ENCODE measurements at regions not wholly inside any gene's neighbourhood (a gene's known extent, or its start where the extent isn't known, plus 50 kb on each side); places are given as distances from the start of the nearest gene placed in this dataset.

DNA sequence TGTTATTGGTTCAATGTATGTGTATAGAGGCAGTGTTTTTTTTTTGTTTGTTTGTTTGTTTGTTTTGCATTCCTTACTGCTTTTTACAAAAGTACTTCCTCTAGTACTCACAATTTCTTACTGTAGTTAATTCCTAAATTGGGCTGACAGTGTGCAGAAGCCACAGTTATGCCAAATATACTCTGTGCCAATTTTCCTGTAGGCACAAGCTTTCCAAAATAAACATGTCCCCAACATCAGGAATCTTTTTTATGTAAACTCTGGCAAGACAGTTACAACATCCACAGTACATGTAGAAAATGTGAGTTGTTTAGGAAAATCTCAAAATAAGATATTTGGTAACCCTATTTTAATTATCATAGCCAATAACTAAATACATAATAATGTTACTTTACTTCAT lies 161.6 kb upstream of the TSLP start:
- Histone ChIP-seq H3K27ac (ENCODE audit: low read depth in 2 of 2, low read length in 1 of 2) (no peak overlapping the region), H3K4me1 (ENCODE audit: control insufficient read depth in 2 of 2, insufficient read depth in 2 of 2, low read length in 1 of 2) (peaks cover 0 to 2% of the 10 kb centered on the region in 2 donors), H3K9me3 (ENCODE audit: control insufficient read depth in 2 of 2, insufficient read depth in 1 of 2, low read depth in 1 of 2, low read length in 1 of 2) (no peaks in the 10 kb centered on the region), H3K36me3 (ENCODE audit: control insufficient read depth in 2 of 2, insufficient read depth in 2 of 2, low read length in 1 of 2) (no peaks in the 10 kb centered on the region), H3K4me3 (ENCODE audit: low read depth in 1 of 2, low read length in 2 of 2) (no peak overlapping the region), H3K27me3 (ENCODE audit: control insufficient read depth in 1 of 2, insufficient read depth in 2 of 2, low read length in 2 of 2) (no peaks in the 10 kb centered on the region)

DNA sequence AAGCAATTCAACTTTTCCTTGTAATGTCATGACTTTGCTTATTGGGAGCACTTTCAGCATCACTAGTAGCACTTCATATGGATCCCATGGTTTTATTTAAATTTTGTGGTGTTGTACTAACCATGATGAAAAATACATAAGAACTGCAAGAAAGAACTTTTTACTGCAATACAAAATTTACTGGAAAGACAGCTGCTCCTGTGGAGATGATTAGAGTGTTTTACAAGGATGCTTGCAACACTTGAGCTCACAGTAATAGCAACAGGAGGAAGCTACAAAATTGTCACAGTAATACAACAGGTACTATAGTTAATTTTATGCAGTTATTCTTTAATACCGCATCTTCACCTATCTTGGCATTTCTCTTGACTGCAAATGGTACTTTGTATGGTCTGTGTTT lies 158.3 kb upstream of the TSLP start:
- H3K4me3 ChIP-seq (ENCODE audit: low read depth in 1 of 2, low read length in 2 of 2): no peak overlapping the region
- H3K36me3 ChIP-seq (ENCODE audit: control insufficient read depth in 2 of 2, insufficient read depth in 2 of 2, low read length in 1 of 2): no peaks in the 10 kb centered on the region
- no peak overlapping the region for H3K27ac ChIP-seq (ENCODE audit: low read depth in 2 of 2, low read length in 1 of 2)
- WGBS, 2 donors: 96 to 97% methylated on average over 1 of the region's 1 CpG
- no peaks in the 10 kb centered on the region for H3K9me3 ChIP-seq (ENCODE audit: control insufficient read depth in 2 of 2, insufficient read depth in 1 of 2, low read depth in 1 of 2, low read length in 1 of 2)
- no peaks in the 10 kb centered on the region for H3K27me3 ChIP-seq (ENCODE audit: control insufficient read depth in 1 of 2, insufficient read depth in 2 of 2, low read length in 2 of 2)
- peaks cover 0 to 2% of the 10 kb centered on the region in 2 donors for H3K4me1 ChIP-seq (ENCODE audit: control insufficient read depth in 2 of 2, insufficient read depth in 2 of 2, low read length in 1 of 2)

DNA sequence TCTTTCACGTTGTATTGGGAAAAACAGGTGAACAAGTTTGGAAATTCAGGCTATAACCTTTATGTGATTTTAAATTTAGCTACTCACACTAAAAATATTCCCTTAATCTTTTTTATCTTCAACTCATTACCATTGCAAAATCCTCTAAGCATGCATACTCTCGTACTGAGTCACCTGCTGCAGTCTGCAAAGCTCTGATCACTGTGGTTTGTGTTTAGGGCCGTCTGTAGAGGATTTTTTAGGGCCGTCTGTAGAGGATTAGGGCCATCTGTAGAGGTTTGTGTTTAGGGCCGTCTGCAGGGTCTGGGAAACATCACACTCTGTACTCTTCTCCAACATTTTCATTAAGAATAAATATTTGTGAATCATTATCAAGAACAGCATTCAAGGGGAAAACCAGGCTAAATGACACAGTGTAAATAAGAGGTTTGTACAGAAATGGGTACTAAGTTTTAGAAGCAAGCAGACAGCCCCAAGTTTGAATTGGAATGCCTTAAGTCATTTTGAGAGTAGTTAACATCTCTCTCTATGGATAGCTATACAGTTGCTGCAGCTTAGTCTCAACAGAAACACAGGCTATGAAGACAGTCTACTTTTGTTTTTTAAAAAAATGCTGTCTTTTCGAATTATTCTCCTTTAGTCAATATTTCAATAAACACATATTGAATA lies 155.0 kb upstream of the TSLP start:
- H3K27ac ChIP-seq (ENCODE audit: low read depth in 2 of 2, low read length in 1 of 2): no peak overlapping the region
- no peaks in the 10 kb centered on the region for H3K36me3 ChIP-seq (ENCODE audit: control insufficient read depth in 2 of 2, insufficient read depth in 2 of 2, low read length in 1 of 2)
- H3K27me3 ChIP-seq (ENCODE audit: control insufficient read depth in 1 of 2, insufficient read depth in 2 of 2, low read length in 2 of 2): no peaks in the 10 kb centered on the region
- H3K4me3 ChIP-seq (ENCODE audit: low read depth in 1 of 2, low read length in 2 of 2): no peak overlapping the region
- no peaks in the 10 kb centered on the region for H3K4me1 ChIP-seq (ENCODE audit: control insufficient read depth in 2 of 2, insufficient read depth in 2 of 2, low read length in 1 of 2)
- H3K9me3 ChIP-seq (ENCODE audit: control insufficient read depth in 2 of 2, insufficient read depth in 1 of 2, low read depth in 1 of 2, low read length in 1 of 2): no peaks in the 10 kb centered on the region
- 15 to 26% methylated on average over 6 of the region's 6 CpGs for WGBS, 2 donors

DNA sequence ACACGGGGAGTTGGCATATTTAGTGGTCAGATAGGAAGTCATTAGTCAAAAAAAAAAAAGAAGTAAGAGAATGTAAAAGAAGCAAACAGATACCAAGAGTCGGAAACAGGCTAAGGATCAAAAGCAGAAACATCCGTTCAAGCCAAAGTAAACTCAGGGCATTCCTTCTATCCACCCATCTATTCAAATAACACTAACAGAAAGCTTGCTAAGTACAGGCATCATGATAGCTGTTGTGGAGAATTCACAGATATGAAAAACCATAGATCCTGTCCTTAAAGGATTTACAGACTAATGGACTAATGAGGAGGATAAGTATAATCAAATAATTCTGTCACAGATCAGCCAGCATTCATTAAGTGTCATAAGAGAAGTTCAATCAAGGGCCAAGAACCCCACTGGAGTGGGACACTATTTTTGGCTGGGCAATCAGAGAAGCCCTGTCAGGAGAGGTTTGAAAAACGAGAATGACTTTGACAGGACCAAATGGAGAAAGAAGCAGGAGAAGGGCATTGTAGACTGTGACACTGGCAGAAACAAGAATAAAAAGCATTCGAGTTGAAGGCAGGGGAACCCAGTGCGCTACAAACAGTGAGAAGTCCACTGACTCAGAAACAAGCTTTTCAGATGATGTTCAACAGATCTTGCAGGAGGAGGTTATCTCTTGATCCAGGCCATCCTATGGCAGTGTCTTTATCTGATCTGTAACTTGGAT lies 154.2 kb upstream of the TSLP start:
- 31 to 34% methylated on average over 6 of the region's 6 CpGs for WGBS, 2 donors
- no peak overlapping the region for H3K27ac ChIP-seq (ENCODE audit: low read depth in 2 of 2, low read length in 1 of 2)

DNA sequence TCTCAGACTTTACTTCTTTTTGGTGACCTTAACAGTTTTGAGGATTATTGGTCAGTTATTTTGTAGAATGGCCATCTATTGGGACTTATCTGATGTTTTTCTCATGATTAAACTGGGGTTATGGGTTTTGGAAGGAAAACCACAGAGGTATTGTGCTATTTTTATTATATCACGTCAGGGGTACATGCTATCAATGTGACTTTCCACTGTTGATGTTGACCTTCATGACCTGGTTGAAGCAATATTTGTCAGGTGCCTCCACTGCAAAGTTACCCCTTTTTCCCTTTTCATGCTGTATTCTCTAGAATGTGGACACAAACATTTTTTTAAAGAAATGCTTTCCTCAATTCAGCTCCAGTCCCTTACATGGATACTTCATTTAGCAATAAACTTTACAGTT lies 152.8 kb upstream of the TSLP start:
- no peak overlapping the region for H3K27ac ChIP-seq (ENCODE audit: low read depth in 2 of 2, low read length in 1 of 2)
- WGBS, 2 donors: 42 to 63% methylated on average over 1 of the region's 1 CpG
- no peaks in the 10 kb centered on the region for H3K4me1 ChIP-seq (ENCODE audit: control insufficient read depth in 2 of 2, insufficient read depth in 2 of 2, low read length in 1 of 2)
- H3K36me3 ChIP-seq (ENCODE audit: control insufficient read depth in 2 of 2, insufficient read depth in 2 of 2, low read length in 1 of 2): no peaks in the 10 kb centered on the region
- no peaks in the 10 kb centered on the region for H3K9me3 ChIP-seq (ENCODE audit: control insufficient read depth in 2 of 2, insufficient read depth in 1 of 2, low read depth in 1 of 2, low read length in 1 of 2)
- H3K27me3 ChIP-seq (ENCODE audit: control insufficient read depth in 1 of 2, insufficient read depth in 2 of 2, low read length in 2 of 2): no peaks in the 10 kb centered on the region
- H3K4me3 ChIP-seq (ENCODE audit: low read depth in 1 of 2, low read length in 2 of 2): no peak overlapping the region

More for the DNA sequence above, 154.2 kb upstream of the TSLP start:
- Histone ChIP-seq H3K27me3 (ENCODE audit: control insufficient read depth in 1 of 2, insufficient read depth in 2 of 2, low read length in 2 of 2) (no peaks in the 10 kb centered on the region), H3K9me3 (ENCODE audit: control insufficient read depth in 2 of 2, insufficient read depth in 1 of 2, low read depth in 1 of 2, low read length in 1 of 2) (no peaks in the 10 kb centered on the region), H3K4me3 (ENCODE audit: low read depth in 1 of 2, low read length in 2 of 2) (no peak overlapping the region), H3K36me3 (ENCODE audit: control insufficient read depth in 2 of 2, insufficient read depth in 2 of 2, low read length in 1 of 2) (no peaks in the 10 kb centered on the region), H3K4me1 (ENCODE audit: control insufficient read depth in 2 of 2, insufficient read depth in 2 of 2, low read length in 1 of 2) (no peaks in the 10 kb centered on the region)

DNA sequence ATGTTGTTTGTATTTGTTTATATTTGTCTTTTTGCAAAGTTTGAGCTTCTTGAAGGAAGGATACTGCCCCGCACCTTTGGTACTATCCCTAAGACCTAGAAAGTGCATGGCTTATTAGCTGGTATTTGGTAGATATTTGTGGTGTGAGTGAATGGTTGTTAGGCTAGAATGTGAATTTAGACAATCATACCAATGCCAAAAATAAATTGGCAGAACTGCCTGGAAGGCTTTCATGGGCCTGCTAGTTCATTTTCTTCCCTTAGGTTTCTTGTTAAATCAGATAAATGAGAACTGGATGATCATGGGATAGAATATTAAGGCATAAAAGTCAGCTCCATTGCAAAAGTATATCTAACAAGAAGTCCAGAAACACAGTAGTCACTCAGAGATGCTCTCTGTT lies 147.5 kb upstream of the TSLP start:
- H3K4me1 ChIP-seq (ENCODE audit: control insufficient read depth in 2 of 2, insufficient read depth in 2 of 2, low read length in 1 of 2): no peaks in the 10 kb centered on the region
- WGBS, 2 donors: 82 to 84% methylated on average over 1 of the region's 1 CpG
- no peaks in the 10 kb centered on the region for H3K36me3 ChIP-seq (ENCODE audit: control insufficient read depth in 2 of 2, insufficient read depth in 2 of 2, low read length in 1 of 2)
- no peaks in the 10 kb centered on the region for H3K27me3 ChIP-seq (ENCODE audit: control insufficient read depth in 1 of 2, insufficient read depth in 2 of 2, low read length in 2 of 2)
- H3K27ac ChIP-seq (ENCODE audit: low read depth in 2 of 2, low read length in 1 of 2): no peak overlapping the region
- no peaks in the 10 kb centered on the region for H3K9me3 ChIP-seq (ENCODE audit: control insufficient read depth in 2 of 2, insufficient read depth in 1 of 2, low read depth in 1 of 2, low read length in 1 of 2)
- no peak overlapping the region for H3K4me3 ChIP-seq (ENCODE audit: low read depth in 1 of 2, low read length in 2 of 2)

DNA sequence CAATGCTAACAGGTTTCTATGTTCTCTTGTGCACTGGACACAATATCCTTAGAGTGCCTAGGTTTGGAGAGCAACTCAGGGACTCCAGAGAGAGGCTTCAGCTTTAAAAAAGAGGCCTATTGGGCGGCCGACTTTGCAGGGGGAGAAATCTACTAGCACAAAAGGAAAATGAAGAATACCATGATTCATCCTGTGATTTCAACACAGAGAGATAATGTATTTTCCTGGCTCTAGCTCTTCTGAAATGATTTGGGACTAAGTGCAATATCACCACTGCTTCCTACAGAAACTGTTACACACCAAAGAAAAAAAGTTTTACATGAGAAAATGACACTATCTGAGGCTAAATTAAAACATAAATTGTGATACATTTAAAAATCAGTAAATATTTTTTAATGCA lies 146.1 kb upstream of the TSLP start:
- WGBS, 2 donors: 82 to 88% methylated on average over 2 of the region's 2 CpGs

DNA sequence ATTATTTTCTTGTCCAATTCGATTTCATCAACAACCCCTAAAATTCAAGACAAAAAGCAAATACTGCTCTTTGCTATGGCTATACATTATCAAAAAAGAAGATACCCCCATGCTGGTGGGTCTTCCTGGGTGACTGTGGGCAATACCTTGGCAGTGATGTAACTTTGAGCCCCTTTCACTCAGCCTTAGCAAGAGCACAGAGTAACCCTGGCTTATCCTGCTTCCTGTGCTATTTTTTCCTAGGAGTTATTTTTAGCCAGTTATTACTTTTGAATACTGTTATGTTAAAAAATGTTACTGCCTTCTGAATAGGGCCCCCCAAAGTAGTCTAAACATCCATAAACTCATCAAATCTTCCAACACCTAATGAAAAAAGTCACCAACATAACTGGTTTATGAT lies 145.6 kb upstream of the TSLP start:
- Histone ChIP-seq H3K4me1 (ENCODE audit: control insufficient read depth in 2 of 2, insufficient read depth in 2 of 2, low read length in 1 of 2) (no peaks in the 10 kb centered on the region), H3K4me3 (ENCODE audit: low read depth in 1 of 2, low read length in 2 of 2) (no peak overlapping the region), H3K9me3 (ENCODE audit: control insufficient read depth in 2 of 2, insufficient read depth in 1 of 2, low read depth in 1 of 2, low read length in 1 of 2) (no peaks in the 10 kb centered on the region), H3K27me3 (ENCODE audit: control insufficient read depth in 1 of 2, insufficient read depth in 2 of 2, low read length in 2 of 2) (no peaks in the 10 kb centered on the region), H3K27ac (ENCODE audit: low read depth in 2 of 2, low read length in 1 of 2) (no peak overlapping the region), H3K36me3 (ENCODE audit: control insufficient read depth in 2 of 2, insufficient read depth in 2 of 2, low read length in 1 of 2) (no peaks in the 10 kb centered on the region)
- WGBS, 2 donors: 59 to 78% methylated on average over 1 of the region's 1 CpG

More for the DNA sequence above, 146.1 kb upstream of the TSLP start:
- no peaks in the 10 kb centered on the region for H3K4me1 ChIP-seq (ENCODE audit: control insufficient read depth in 2 of 2, insufficient read depth in 2 of 2, low read length in 1 of 2)
- H3K27ac ChIP-seq (ENCODE audit: low read depth in 2 of 2, low read length in 1 of 2): no peak overlapping the region
- no peaks in the 10 kb centered on the region for H3K36me3 ChIP-seq (ENCODE audit: control insufficient read depth in 2 of 2, insufficient read depth in 2 of 2, low read length in 1 of 2)
- H3K4me3 ChIP-seq (ENCODE audit: low read depth in 1 of 2, low read length in 2 of 2): no peak overlapping the region
- no peaks in the 10 kb centered on the region for H3K9me3 ChIP-seq (ENCODE audit: control insufficient read depth in 2 of 2, insufficient read depth in 1 of 2, low read depth in 1 of 2, low read length in 1 of 2)
- H3K27me3 ChIP-seq (ENCODE audit: control insufficient read depth in 1 of 2, insufficient read depth in 2 of 2, low read length in 2 of 2): no peaks in the 10 kb centered on the region

DNA sequence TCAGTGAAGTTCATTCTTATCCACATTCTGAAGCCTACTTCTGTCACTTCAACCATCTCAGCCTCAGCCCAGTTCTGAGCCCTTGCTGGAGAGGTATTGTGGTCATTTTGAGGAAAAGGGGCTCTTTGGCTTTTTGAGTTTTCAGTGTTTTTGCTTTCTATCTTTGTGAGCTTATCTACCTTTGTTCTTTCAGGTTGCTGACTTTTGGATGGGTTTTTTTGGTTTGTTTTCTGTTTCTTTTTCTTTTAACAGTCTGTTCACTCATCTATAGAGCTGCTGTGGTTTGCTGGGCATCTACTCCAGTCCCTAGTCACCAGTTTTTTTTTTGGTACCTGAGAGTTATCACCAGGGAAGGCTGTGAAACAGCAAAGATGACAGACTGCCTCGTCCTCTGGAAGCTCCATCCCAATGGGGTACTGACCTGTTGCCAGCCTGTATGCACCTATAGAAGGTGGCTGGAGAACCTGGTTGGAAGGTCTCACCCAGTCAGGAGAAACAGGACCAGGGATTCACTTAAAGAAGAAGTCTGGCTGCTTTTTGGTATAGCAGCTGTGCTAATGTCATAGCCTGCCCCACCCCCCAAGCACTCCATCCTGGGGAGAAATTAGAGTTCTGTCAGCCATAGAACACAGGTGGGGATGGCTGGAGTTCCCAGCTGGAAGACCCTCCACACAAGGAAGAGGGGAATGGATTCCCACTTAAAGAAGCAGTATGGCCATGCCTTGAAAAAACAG lies 138.6 kb upstream of the TSLP start:
- no peaks in the 10 kb centered on the region for H3K27me3 ChIP-seq (ENCODE audit: control insufficient read depth in 1 of 2, insufficient read depth in 2 of 2, low read length in 2 of 2)
- H3K4me1 ChIP-seq (ENCODE audit: control insufficient read depth in 2 of 2, insufficient read depth in 2 of 2, low read length in 1 of 2): no peaks in the 10 kb centered on the region
- H3K27ac ChIP-seq (ENCODE audit: low read depth in 2 of 2, low read length in 1 of 2): no peak overlapping the region
- WGBS, 2 donors: 59 to 88% methylated on average over 1 of the region's 1 CpG
- no peaks in the 10 kb centered on the region for H3K36me3 ChIP-seq (ENCODE audit: control insufficient read depth in 2 of 2, insufficient read depth in 2 of 2, low read length in 1 of 2)
- H3K9me3 ChIP-seq (ENCODE audit: control insufficient read depth in 2 of 2, insufficient read depth in 1 of 2, low read depth in 1 of 2, low read length in 1 of 2): no peaks in the 10 kb centered on the region
- no peak overlapping the region for H3K4me3 ChIP-seq (ENCODE audit: low read depth in 1 of 2, low read length in 2 of 2)

Measured in esophagus (tissue), 2 donors.